Mesothelial cell of epicardium (in vitro differentiated cells): ENCODE measurements at regions not wholly inside any gene's neighbourhood (a gene's known extent, or its start where the extent isn't known, plus 50 kb on each side); places are given as distances from the start of the nearest gene placed in this dataset.
"Not testable (repeated sequence)": the region's sequence is repeated elsewhere in the genome, so short reads cannot be mapped to it uniquely, and the experiment has no call there.

Source experiments
- DNase-seq, 2 experiments: peaks; one replicate each; pipeline ENCODE4 v3.0.0; 2021; ENCODE audit warnings: low spot score in 2 of 2; ENCODE audit not compliant: unreplicated experiment in 2 of 2
- H3K27ac Mint-ChIP-seq: 2 replicates; pipeline ENCODE4 v1.8.0; 2021; ENCODE audit warnings: mixed read lengths
- H3K27me3 Mint-ChIP-seq: 2 replicates; pipeline ENCODE4 v1.8.0; 2021; ENCODE audit warnings: low read depth, mixed read lengths
- H3K36me3 Mint-ChIP-seq: 2 replicates; pipeline ENCODE4 v1.8.0; 2021; ENCODE audit warnings: mixed read lengths
- H3K4me1 Mint-ChIP-seq: 2 replicates; pipeline ENCODE4 v1.8.0; 2021; ENCODE audit warnings: mixed read lengths
- H3K4me3 Mint-ChIP-seq: 2 replicates; pipeline ENCODE4 v1.8.0; 2021; ENCODE audit warnings: mild to moderate bottlenecking, moderate library complexity, mixed read lengths
- H3K9me3 Mint-ChIP-seq: 2 replicates; pipeline ENCODE4 v1.8.0; 2021; ENCODE audit warnings: mixed read lengths
- TF ChIP-seq, protein P1 (sequence below): fragments of 200-600 bp; sonication (generic); IDR thresholded peaks from one replicate; pipeline ENCODE4 v1.5.0; 2021; ENCODE audit warnings: antibody characterized with exemption; ENCODE audit not compliant: unreplicated experiment

DNA sequence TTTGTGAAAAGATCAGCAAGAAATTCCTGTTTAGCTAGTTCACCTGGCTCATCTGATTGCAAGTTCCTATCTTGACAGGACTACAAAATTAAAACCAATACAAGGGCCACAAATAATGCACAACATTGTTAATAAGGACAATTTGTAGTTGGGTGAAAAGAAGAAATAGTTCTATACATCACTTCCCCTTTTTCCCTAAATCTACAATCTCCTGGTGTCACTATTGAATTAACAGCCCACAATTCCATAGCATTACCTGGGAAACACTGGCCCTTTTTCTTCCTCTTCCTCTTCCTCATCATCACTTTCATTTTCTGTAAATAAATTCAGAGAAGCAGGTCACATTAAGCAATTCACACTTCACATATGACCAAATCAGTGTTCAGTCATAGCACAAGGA lies 366.9 kb downstream of the FAM72C start:
- no peak overlapping the region for H3K27ac Mint-ChIP-seq
- H3K27me3 Mint-ChIP-seq = no peaks in the 10 kb centered on the region
- H3K9me3 Mint-ChIP-seq = peaks cover 76% of the 10 kb centered on the region
- no peak overlapping the region for H3K4me3 Mint-ChIP-seq
- no peaks in the 10 kb centered on the region for H3K4me1 Mint-ChIP-seq
- TF ChIP-seq, protein P1, sequence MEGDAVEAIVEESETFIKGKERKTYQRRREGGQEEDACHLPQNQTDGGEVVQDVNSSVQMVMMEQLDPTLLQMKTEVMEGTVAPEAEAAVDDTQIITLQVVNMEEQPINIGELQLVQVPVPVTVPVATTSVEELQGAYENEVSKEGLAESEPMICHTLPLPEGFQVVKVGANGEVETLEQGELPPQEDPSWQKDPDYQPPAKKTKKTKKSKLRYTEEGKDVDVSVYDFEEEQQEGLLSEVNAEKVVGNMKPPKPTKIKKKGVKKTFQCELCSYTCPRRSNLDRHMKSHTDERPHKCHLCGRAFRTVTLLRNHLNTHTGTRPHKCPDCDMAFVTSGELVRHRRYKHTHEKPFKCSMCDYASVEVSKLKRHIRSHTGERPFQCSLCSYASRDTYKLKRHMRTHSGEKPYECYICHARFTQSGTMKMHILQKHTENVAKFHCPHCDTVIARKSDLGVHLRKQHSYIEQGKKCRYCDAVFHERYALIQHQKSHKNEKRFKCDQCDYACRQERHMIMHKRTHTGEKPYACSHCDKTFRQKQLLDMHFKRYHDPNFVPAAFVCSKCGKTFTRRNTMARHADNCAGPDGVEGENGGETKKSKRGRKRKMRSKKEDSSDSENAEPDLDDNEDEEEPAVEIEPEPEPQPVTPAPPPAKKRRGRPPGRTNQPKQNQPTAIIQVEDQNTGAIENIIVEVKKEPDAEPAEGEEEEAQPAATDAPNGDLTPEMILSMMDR = no peak
- no peak for DNase-seq
- no peaks in the 10 kb centered on the region for H3K36me3 Mint-ChIP-seq

DNA sequence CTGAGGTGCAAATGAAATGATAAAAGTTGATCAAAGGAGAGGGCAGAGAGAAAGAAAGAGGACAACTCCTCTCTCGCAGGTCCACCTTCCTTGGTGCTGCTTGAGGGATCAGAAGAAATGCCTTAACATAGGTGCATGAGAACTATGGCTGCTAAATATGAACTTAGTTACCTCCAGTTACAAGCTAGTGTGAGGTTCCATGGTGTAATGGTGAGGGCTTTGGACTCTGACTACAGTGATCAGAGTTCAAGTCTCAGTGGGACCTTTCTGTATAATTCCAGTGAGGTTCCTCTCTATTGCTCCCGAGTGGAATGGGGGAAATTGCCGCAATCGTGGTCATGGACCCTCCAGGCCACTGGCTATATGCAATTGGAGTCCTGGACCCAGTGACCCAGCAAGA lies 387.3 kb downstream of the FAM72C start:
- Mint-ChIP-seq H3K4me3 (no peak overlapping the region), H3K27ac (no peak overlapping the region), H3K9me3 (peaks cover 76% of the 10 kb centered on the region), H3K4me1 (no peaks in the 10 kb centered on the region), H3K36me3 (no peaks in the 10 kb centered on the region), H3K27me3 (no peaks in the 10 kb centered on the region)
- DNase-seq = no peak
- TF ChIP-seq, protein P1 = no peak

DNA sequence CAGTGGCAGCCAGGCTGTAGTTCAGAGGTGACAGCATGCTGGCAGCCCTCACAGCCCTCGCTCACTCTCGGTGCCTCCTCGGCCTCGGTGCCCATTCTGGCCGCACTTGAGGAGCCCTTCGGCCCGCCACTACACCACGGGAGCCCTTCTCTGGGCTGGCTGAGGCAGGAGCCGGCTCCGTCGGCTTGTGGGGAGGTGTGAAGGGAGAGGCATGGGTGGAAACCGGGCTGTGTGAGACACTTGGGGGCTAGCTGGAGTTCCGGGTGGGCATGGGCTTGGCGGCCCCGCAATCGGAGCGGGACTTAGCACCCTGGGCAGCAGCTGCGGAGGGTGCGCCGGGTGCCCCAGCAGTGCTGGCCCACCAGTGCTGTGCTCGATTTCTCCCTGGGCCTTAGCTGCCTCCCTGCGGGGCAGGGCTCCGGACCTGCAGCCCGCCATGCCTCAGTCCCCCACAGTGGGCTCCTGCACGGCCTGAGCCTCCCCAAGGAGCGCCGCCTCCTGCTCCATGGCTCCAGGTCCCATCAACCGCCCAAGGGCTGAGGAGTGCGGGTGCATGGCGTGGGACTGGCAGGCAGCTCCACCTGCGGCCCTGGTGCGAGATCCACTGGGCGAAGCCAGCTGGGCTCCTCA lies 396.8 kb downstream of the FAM72C start:
- Mint-ChIP-seq H3K9me3 (peaks cover 81% of the 10 kb centered on the region), H3K36me3 (peaks cover 2% of the 10 kb centered on the region), H3K27me3 (no peaks in the 10 kb centered on the region), H3K4me1 (no peaks in the 10 kb centered on the region), H3K27ac (no peak overlapping the region), H3K4me3 (no peak overlapping the region)
- DNase-seq = no peak
- TF ChIP-seq, protein P1 = no peak

DNA sequence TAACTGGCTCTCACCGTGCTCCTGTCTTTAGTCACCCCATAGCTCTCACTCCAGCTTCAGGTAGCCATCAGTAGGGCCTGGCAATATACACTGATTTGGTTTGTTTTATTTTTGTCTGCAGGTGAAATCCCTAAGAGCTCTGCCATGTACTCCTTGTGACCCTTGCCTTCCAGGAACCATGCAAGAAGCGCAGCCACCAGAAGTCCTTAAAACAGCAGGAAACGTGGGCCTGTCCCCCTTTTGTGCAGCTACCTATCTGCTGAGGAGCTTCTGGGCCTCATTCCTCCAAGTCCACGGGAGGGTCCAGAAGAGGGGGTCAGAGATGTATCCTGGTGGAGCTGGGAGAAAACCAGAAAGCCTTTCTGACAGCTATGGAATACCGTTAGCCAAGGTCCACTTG lies 399.1 kb downstream of the FAM72C start:
- not testable (repeated sequence) for H3K4me1 Mint-ChIP-seq, H3K27me3 Mint-ChIP-seq, H3K36me3 Mint-ChIP-seq, DNase-seq, H3K4me3 Mint-ChIP-seq, H3K27ac Mint-ChIP-seq
- peaks cover 81% of the 10 kb centered on the region for H3K9me3 Mint-ChIP-seq

DNA sequence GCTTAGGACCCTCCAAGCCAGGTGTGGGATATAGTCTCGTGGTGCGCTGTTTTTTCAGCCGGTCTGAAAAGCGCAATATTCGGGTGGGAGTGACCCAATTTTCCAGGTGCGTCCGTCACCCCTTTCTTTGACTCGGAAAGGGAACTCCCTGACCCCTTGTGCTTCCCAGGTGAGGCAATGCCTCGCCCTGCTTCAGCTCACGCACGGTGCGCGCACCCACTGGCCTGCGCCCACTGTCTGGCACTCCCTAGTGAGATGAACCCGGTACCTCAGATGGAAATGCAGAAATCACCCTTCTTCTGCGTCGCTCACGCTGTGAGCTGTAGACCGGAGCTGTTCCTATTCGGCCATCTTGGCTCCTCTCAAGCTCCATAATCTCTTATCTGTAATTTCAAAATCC lies 408.0 kb downstream of the FAM72C start:
- H3K4me3 Mint-ChIP-seq, DNase-seq, H3K27ac Mint-ChIP-seq, H3K4me1 Mint-ChIP-seq, H3K36me3 Mint-ChIP-seq, H3K27me3 Mint-ChIP-seq: not testable (repeated sequence)
- H3K9me3 Mint-ChIP-seq = peaks cover 49% of the 10 kb centered on the region

DNA sequence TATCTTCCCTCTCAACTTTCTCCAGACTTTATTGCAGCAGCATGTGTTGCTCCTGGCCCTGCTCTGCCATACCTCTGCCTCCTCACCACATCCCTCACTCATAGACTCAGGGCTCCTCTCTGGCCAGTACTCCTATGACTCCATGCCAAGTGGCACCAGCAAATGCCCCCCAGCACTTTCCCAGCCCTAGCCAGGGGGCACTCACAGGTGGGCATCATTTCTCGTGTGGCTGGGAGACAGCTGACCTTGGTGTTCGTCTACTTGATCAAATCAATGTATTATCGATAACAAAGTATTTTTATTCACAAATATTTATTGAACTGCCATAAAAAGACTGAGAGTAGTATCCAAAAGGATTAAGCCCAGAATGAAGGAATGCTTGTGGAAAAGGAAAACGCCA lies 418.2 kb downstream of the FAM72C start:
- H3K4me3 Mint-ChIP-seq = no peak overlapping the region
- H3K9me3 Mint-ChIP-seq = peaks cover 72% of the 10 kb centered on the region
- TF ChIP-seq, protein P1 = no peak
- no peaks in the 10 kb centered on the region for H3K27me3 Mint-ChIP-seq
- no peak overlapping the region for H3K27ac Mint-ChIP-seq
- H3K36me3 Mint-ChIP-seq = no peaks in the 10 kb centered on the region
- no peak for DNase-seq
- H3K4me1 Mint-ChIP-seq = no peaks in the 10 kb centered on the region

DNA sequence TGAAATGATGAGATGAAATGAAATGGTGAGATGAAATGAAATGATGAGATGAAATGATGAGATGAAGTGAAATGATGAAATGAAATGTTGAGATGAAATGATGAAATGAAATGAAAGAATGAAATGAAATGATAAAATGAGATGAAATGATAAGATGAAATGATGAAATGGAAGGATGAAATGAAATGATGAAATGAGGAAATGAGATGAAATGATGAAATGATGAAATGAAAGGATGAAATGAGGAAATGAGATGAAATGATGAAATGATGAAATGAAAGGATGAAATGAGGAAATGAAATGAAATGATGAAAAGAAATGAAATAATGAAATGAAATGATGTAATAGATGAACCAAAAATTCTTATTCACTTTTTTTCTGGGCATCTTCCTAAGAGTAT lies 467.1 kb downstream of the FAM72C start:
- Mint-ChIP-seq H3K36me3 (peaks cover 12% of the 10 kb centered on the region), H3K9me3 (peaks cover 23% of the 10 kb centered on the region), H3K27me3 (peaks cover 14% of the 10 kb centered on the region)
- not testable (repeated sequence) for H3K4me3 Mint-ChIP-seq, DNase-seq, H3K27ac Mint-ChIP-seq, H3K4me1 Mint-ChIP-seq

DNA sequence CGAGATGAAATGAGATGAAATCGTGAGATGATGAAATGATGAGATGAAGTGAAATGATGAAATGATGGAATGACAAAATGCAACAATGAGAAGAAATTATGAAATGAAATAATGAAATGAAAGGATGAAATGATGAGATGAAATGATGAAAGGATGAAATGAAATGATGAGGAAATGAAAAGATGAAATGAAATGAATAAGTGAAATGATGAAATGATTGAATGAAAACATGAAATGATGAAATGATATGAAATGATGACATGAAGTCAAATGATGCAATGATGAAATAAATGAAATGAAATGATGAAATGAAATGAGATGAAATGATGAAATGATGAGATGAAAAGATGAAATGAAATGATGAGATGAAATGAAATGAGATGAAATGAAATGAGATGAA lies 467.7 kb downstream of the FAM72C start:
- not testable (repeated sequence) for H3K4me3 Mint-ChIP-seq, H3K27ac Mint-ChIP-seq, DNase-seq, H3K4me1 Mint-ChIP-seq
- peaks cover 23% of the 10 kb centered on the region for H3K9me3 Mint-ChIP-seq
- H3K36me3 Mint-ChIP-seq = peaks cover 12% of the 10 kb centered on the region
- peaks cover 14% of the 10 kb centered on the region for H3K27me3 Mint-ChIP-seq

DNA sequence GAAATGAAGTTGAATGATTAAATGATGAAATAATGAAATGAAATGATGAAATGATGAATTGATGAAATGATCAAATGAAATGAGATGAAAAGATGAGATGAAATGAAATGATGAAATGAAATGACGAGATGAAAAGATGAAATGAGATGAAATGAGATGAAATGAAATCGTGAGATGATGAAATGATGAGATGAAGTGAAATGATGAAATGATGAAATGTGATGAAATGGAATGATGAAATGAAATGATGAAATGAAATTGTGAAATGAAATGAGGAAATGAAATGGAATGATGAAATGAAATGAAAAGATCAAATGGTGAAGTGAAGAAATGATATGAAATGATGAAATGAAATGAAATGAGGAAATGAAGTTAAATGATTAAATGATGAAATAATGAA lies 468.7 kb downstream of the FAM72C start:
- H3K4me1 Mint-ChIP-seq, H3K27ac Mint-ChIP-seq, H3K4me3 Mint-ChIP-seq, DNase-seq: not testable (repeated sequence)
- Mint-ChIP-seq H3K36me3 (peaks cover 12% of the 10 kb centered on the region), H3K27me3 (peaks cover 14% of the 10 kb centered on the region), H3K9me3 (peaks cover 23% of the 10 kb centered on the region)

DNA sequence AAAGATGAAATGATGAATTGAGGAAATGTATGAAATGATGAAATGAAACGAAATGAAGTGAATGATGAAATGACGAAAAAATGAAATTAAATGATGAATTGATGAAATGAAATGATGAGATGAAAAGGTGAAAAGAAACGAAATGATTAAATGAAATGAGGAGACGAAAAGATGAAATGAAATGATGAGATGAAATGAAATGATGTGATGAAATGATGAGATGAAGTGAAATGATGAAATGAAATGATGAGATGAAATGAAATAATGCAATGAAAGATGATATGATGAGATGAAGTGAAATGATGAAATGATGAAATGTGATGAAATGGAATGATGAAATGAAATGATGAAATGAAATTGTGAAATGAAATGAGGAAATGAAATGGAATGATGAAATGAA lies 469.7 kb downstream of the FAM72C start:
- H3K27ac Mint-ChIP-seq, DNase-seq, H3K4me3 Mint-ChIP-seq, H3K4me1 Mint-ChIP-seq: not testable (repeated sequence)
- Mint-ChIP-seq H3K36me3 (peaks cover 12% of the 10 kb centered on the region), H3K9me3 (peaks cover 23% of the 10 kb centered on the region), H3K27me3 (peaks cover 14% of the 10 kb centered on the region)
